ENCODE measurements at regions not wholly inside any gene's neighbourhood (a gene's known extent, or its start where the extent isn't known, plus 50 kb on each side); places are given as distances from the start of the nearest gene placed in this dataset.

DNA sequence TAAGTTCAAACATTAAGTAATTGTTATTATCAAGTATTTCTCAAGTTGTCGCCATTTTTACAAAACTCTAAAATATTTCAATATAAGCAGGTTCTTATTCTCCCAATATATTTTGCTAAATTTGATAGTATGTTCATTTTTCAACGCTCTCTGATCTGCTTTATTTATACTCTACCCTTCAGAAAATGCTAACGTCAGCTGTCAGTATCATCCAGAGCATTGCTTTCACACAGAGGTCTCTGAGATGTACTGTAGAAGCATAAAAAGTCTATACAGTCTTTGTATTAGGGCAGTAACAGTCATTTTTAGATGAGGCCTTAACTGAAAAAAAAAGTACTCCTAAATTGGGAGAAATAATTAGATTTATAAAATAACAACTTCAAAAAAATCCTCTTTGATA, 533.1 kb upstream of the LRFN5 start:
- no peak for ATAC-seq (ENCODE audit: low FRiP score)
- no peak for DNase-seq (ENCODE audit: low spot score)
- TF ChIP-seq CTCF (IDR thresholded peaks at IDR 0.05) = no peak

GRCh38 chr14:41072776-41073175, 533.9 kb upstream of the LRFN5 start:
- no peak for DNase-seq (ENCODE audit: low spot score)
- TF ChIP-seq CTCF (IDR thresholded peaks at IDR 0.05) = no peak
- ATAC-seq (ENCODE audit: low FRiP score) = no peak

DNA sequence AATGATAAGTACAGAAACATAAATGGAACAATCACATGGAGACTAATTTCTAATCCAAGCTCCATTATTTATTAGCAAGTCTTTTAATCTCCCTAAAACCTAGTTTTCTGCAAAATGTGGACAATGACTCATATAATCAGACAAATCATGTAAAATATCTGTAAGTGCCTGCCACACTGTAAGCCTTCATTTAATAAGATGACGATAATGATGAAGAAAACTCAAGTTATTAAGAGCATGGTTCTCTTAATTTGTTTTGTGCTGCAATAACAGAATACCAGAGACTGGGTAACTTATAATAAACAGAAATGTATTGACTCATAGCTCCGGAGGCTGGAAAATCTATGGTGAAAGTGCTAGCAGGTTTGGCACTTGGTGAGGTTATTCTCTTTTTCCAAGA, 535.3 kb upstream of the LRFN5 start:
- no peak for DNase-seq (ENCODE audit: low spot score)
- ATAC-seq (ENCODE audit: low FRiP score) = no peak
- TF ChIP-seq CTCF (IDR thresholded peaks at IDR 0.05) = no peak

DNA sequence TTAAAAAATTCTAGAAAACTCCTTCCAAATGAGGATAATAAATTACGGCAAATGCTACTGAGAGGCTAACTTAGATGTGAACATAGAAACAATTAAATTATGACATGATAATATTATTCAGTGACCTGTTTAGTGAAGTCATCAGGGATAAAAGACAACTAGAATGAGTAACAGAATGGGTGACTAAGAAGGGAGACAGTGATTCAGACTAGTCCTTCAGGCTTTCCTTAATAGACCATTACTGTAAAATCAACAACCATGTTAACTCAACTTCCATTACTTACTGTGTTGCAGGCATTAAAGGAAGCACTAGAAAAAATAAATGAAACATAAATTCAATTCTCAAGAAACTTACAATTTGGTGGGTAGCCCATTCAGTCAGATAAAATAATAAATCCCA, 543.9 kb upstream of the LRFN5 start:
- no peak for DNase-seq (ENCODE audit: low spot score)
- TF ChIP-seq CTCF (IDR thresholded peaks at IDR 0.05) = no peak
- no peak for ATAC-seq (ENCODE audit: low FRiP score)

GRCh38 chr14:41055589-41055988, 551.1 kb upstream of the LRFN5 start:
- no peak for TF ChIP-seq CTCF (IDR thresholded peaks at IDR 0.05)
- ATAC-seq (ENCODE audit: low FRiP score) = no peak
- DNase-seq (ENCODE audit: low spot score) = no peak

DNA sequence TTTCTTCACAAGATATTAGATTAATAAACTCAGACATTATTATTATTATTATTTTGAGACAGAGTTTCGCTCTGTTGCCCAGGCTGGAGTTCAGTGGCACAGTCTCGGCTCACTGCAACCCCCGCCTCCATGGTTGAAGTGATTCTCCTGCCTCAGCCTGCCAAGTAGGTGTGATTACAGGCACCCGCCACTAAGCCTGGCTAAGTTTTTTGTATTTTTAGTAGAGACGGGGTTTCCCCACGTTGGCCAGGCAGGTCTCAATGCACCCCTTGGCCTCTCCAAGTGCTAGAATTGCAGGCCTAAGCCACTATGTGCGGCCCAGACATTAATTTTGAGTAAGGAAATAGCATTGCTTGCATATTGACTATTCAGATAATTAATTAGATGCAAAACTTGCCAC, 554.9 kb upstream of the LRFN5 start:
- DNase-seq (ENCODE audit: low spot score) (no peak), ATAC-seq (ENCODE audit: low FRiP score) (no peak)
- TF ChIP-seq CTCF (IDR thresholded peaks at IDR 0.05) = no peak

GRCh38 chr14:41047763-41048162, 558.9 kb upstream of the LRFN5 start:
- ATAC-seq (ENCODE audit: low FRiP score) (no peak), DNase-seq (ENCODE audit: low spot score) (no peak)
- no peak for TF ChIP-seq CTCF (IDR thresholded peaks at IDR 0.05)
